BJ (cell line): ENCODE measurements at regions not wholly inside any gene's neighbourhood (a gene's known extent, or its start where the extent isn't known, plus 50 kb on each side); places are given as distances from the start of the nearest gene placed in this dataset.

ENCODE experiments used
- CTCF ChIA-PET: fragments of 350-600 bp; formaldehyde crosslinking; extraction: SDS; loops from one replicate; lab custom pipeline; 2021; ENCODE audit warnings: antibody characterized with exemption, inconsistent platforms; lab: Yijun Ruan, JAX
- POLR2A ChIA-PET: fragments of 300-600 bp; sonication (Branson Sonifier 250); formaldehyde crosslinking; extraction: SDS; loops from one replicate; lab custom pipeline; 2021; ENCODE audit warnings: antibody characterized with exemption; lab: Charles Lee
- DNase-seq: peaks from one replicate; pipeline ENCODE4 v3.0.0-alpha.2; 2011; ENCODE audit warnings: low read depth
- H3K27me3 ChIP-seq: 2 replicates; pipeline ENCODE4 v1.6.0; 2011; ENCODE audit warnings: low read length; ENCODE audit not compliant: control insufficient read depth, insufficient read depth
- H3K36me3 ChIP-seq: 2 replicates; pipeline ENCODE4 v1.5.1; 2011; ENCODE audit warnings: low read length; ENCODE audit not compliant: control insufficient read depth, insufficient read depth
- H3K4me3 ChIP-seq: 2 replicates; pipeline ENCODE4 v1.5.1; 2011; ENCODE audit warnings: low read depth, mild to moderate bottlenecking, control low read depth, low read length
- TF ChIP-seq, protein P1 (sequence below): IDR thresholded peaks from 2 replicates; pipeline ENCODE4 v1.5.1; 2011; ENCODE audit warnings: low read depth, mild to moderate bottlenecking, control low read depth, inconsistent platforms, low read length, moderate library complexity; ENCODE audit not compliant: insufficient read depth

DNA sequence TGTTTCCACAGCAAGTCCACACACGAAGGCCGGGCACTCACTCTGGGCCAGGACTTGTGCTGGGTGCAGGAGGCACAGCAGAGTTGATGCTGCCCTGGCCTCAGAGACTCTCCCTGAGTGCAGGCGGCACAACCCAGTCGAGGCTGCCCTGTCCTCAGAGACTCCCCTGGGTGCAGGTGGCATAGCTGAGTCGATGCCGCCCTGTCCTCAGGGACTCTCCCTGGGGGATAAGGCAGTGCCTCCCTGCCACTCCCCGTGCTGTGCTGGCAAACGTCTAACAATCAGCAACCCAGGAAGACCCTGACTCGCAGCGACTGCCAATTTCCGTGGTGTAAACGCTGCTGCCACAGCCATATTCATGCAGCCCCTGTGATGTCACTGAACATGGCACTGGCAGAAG, 93.1 kb downstream of the PDGFA start:
- CTCF ChIA-PET: no interaction called here
- POLR2A ChIA-PET: no interaction called here

DNA sequence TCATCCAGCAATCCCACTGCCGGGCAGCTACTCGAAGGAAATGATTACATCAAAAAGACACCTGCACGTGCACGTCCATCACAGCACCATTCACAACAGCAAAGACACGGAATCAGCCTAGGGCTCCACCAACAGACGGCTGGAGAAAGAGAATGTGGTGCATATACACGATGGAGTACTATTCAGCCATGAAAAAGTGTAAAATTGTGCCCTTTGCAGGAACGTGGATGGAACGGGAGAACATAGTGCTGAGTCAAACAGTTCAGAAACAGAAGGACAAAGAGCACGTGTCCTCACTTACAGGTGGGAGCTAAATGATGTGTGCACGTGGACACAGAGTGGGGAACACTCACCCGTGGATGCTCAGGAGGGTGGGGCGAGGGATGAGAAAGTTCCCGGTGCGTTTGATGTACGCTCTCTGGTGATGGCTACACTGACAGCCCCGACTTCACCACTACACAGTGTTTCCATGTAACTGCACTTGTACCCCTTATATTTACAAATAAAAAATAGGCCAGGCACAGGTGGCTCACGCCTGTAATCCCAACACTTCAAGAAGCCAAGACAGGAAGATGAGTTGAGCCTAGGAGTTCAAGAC, 92.0 kb downstream of the PDGFA start:
- no peak overlapping the region for H3K4me3 ChIP-seq
- POLR2A ChIA-PET: no interaction called here
- no peaks in the 10 kb centered on the region for H3K36me3 ChIP-seq
- no peaks in the 10 kb centered on the region; the same call in 1 of the 2 replicates for H3K27me3 ChIP-seq
- CTCF ChIA-PET: no interaction called here
- TF ChIP-seq, protein P1, sequence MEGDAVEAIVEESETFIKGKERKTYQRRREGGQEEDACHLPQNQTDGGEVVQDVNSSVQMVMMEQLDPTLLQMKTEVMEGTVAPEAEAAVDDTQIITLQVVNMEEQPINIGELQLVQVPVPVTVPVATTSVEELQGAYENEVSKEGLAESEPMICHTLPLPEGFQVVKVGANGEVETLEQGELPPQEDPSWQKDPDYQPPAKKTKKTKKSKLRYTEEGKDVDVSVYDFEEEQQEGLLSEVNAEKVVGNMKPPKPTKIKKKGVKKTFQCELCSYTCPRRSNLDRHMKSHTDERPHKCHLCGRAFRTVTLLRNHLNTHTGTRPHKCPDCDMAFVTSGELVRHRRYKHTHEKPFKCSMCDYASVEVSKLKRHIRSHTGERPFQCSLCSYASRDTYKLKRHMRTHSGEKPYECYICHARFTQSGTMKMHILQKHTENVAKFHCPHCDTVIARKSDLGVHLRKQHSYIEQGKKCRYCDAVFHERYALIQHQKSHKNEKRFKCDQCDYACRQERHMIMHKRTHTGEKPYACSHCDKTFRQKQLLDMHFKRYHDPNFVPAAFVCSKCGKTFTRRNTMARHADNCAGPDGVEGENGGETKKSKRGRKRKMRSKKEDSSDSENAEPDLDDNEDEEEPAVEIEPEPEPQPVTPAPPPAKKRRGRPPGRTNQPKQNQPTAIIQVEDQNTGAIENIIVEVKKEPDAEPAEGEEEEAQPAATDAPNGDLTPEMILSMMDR: no peak
- DNase-seq: no peak

More for the DNA sequence above, 93.1 kb downstream of the PDGFA start:
- DNase-seq: no peak
- Histone ChIP-seq H3K4me3 (no peak overlapping the region), H3K36me3 (no peaks in the 10 kb centered on the region), H3K27me3 (no peaks in the 10 kb centered on the region; the same call in 1 of the 2 replicates)
- TF ChIP-seq, protein P1: no peak

DNA sequence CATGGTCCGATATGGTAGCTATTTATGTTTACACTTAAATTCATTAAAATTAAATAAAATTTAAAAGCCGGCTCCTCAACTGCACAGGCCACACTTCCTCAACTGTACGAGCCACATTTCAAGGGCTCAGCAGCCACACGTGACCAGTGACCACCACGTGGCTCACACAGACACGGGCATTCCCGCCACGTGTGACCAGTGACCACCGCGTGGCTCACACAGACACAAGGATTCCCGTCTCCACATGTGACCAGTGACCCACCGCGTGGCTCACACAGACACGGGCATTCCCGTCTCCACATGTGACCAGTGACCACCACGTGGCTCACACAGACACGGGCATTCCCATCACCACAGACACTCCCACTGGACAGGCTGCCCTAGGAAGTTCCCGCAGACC, 91.3 kb downstream of the PDGFA start:
- no peaks in the 10 kb centered on the region for H3K36me3 ChIP-seq
- ChIA-PET CTCF (no interaction called here), POLR2A (no interaction called here)
- no peak for DNase-seq
- H3K4me3 ChIP-seq: no peak overlapping the region
- no peaks in the 10 kb centered on the region; the same call in 1 of the 2 replicates for H3K27me3 ChIP-seq
- TF ChIP-seq, protein P1: no peak

DNA sequence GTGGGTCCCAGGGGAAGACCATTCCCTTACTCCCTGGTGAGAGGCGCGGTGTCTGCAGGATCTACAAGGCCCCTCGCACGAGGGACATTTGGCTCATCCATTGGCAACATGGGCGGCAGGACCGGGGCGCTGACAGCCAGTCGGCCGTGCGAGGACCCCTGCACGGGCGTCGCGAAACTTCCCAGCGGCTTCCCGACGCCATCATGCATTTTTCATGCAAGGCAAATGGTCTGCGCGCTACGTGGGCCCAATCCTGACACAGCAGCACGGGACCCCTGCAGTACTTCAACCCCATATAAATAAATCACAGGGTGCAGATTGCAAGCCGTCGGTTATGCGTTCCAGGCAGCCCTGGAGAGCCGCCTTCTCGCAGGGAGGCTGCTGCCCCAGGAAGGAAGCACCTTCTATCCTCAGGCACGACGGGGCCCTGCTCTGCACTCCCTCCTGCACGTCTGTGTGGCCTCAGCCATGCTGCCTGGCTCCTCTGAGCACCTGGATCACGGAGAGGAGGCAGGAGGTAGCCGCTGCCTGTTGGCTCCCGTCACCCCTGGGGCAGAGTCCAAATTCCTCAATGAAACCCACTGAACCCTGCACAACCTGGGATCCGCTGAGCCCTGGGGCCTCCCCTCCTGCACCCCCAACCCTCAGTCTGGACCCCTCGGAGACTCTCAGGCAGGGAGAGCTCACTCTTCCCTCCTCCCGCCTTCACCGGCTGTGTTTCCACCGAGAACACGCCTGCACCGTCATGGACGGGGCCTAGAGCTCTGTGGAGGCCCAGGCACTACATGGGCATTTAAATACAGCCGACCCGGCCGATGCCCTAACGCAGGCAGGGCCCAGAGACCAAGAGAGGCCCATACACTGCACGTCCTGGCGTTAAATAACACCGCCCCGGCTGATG, 90.5 kb downstream of the PDGFA start:
- TF ChIP-seq, protein P1: no peak
- POLR2A ChIA-PET: no interaction called here
- H3K36me3 ChIP-seq: no peaks in the 10 kb centered on the region
- CTCF ChIA-PET: no interaction called here
- no peaks in the 10 kb centered on the region; the same call in 1 of the 2 replicates for H3K27me3 ChIP-seq
- DNase-seq: no peak
- H3K4me3 ChIP-seq: no peak overlapping the region

DNA sequence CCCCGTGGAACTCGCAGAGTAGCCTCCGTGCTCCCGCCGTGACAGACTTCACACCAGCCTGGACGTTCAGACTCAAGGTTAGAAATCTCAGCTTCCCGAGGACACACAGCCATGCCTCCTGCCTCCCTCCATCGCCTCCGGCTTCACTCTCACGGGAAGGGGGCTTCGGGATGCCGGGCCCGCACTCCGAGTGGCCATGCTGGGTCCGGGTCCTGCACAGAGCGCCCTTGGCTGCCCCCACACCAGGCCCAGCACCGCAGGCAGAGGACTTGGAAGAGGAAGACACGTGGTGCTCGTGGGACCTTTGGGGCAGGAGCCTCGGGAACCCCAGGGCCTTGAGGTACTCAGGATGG, 89.8 kb downstream of the PDGFA start:
- no peak for DNase-seq
- POLR2A ChIA-PET: no interaction called here

More for the DNA sequence above, 89.8 kb downstream of the PDGFA start:
- H3K36me3 ChIP-seq: no peaks in the 10 kb centered on the region
- H3K27me3 ChIP-seq: no peaks in the 10 kb centered on the region; the same call in 1 of the 2 replicates
- TF ChIP-seq, protein P1: no peak
- CTCF ChIA-PET: no interaction called here
- no peak overlapping the region for H3K4me3 ChIP-seq
